ENCODE measurements at regions not wholly inside any gene's neighbourhood (a gene's known extent, or its start where the extent isn't known, plus 50 kb on each side); places are given as distances from the start of the nearest gene placed in this dataset.

DNA sequence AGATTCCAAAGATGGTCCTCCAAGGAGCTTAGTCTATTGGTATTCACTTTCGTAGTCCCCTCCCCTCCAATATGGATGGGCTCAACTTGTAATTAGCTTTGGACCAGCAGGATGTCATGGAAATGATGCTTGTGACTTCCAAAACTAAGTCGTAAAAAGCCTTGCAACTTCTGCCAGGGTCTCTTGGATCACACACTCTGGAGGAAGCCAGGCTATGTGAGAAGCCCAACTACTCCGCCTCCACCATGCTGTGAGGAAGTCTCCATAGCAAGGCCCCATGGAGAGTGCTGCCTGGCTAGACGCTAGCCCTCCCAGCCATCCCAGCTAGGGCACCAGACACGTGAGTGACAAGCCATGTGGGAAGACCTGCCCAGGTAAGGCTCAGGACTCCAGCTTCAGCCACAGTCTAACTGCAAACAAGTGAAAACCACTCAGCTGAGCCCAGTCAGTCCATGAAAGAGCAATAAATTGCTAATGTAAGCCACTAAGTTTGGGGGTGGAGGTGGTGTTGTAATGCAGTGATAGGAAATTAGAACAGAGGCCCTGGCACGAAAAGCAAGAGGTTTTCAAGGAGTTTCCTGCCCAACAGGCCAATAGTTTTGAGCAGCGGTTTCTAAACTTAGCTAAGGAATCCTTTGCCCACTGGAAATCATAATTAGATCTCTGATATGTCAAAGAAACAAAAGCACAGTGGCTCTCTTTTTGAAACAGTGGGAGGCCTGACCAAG, 77.5 kb upstream of the GLI2 start:
- no peak overlapping the region for H2BK12ac ChIP-seq (ENCODE audit: low read depth, low read length)
- no peaks in the 10 kb centered on the region for H3K36me3 ChIP-seq (ENCODE audit: control insufficient read depth in 2 of 4, insufficient read depth in 4 of 4, low read length in 3 of 4)
- H2BK5ac ChIP-seq (ENCODE audit: low read depth, low read length), result no peak overlapping the region
- no peak overlapping the region for H3K4ac ChIP-seq (replicated peaks; ENCODE audit: insufficient read length, low read depth, low read length)
- no peak overlapping the region for H2AFZ ChIP-seq (ENCODE audit: low read length)
- H2BK20ac ChIP-seq (ENCODE audit: low read length), result no peak overlapping the region
- H3K14ac ChIP-seq (ENCODE audit: insufficient read length), result no peak overlapping the region
- H3K9me3 ChIP-seq (ENCODE audit: insufficient read depth in 2 of 2, low read depth in 1 of 2, low read length in 1 of 2), result no peaks in the 10 kb centered on the region
- H3K9ac ChIP-seq (replicated peaks in 1 of 4; ENCODE audit: extremely low read depth in 1 of 4, low read depth in 3 of 4, low read length in 3 of 4), result no peak overlapping the region
- ChIA-PET POLR2A (ENCODE audit: partially characterized antibody) (interaction anchor here (0.6 to 0.8 kb wide), 3 partner anchors 8 to 15 kb away, joined by 3 to 4 read pairs (median 3); no protein-coding TSS in a partner anchor), CTCF (ENCODE audit: partially characterized antibody) (interaction anchor here (0.6 to 7.7 kb wide), 10 partner anchors 10 to 700 kb away, joined by 3 to 58 read pairs (median 3); no protein-coding TSS in a partner anchor)
- H3K79me2 ChIP-seq (ENCODE audit: control insufficient read depth in 1 of 2, insufficient read depth in 2 of 2, low read length in 2 of 2), result no peaks in the 10 kb centered on the region
- no peak overlapping the region for H3K23ac ChIP-seq (ENCODE audit: insufficient read length)
- DNase-seq (ENCODE audit: low read depth in 1 of 2, low spot score in 2 of 2) (no peak), FAIRE-seq (no peak)
- no peaks in the 10 kb centered on the region; the same call in 1 of the 2 replicates for H3K23me2 ChIP-seq (ENCODE audit: low read depth, low read length)
- H4K8ac ChIP-seq (ENCODE audit: extremely low read depth, insufficient read depth, low read length), result no peak overlapping the region
- TF ChIP-seq, protein P1, sequence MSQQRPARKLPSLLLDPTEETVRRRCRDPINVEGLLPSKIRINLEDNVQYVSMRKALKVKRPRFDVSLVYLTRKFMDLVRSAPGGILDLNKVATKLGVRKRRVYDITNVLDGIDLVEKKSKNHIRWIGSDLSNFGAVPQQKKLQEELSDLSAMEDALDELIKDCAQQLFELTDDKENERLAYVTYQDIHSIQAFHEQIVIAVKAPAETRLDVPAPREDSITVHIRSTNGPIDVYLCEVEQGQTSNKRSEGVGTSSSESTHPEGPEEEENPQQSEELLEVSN (IDR thresholded peaks at IDR 0.05), result no peak
- no peak overlapping the region for H3K27ac ChIP-seq (ENCODE audit: low read depth, low read length)
- no peaks in the 10 kb centered on the region for H3K79me1 ChIP-seq (ENCODE audit: low read depth, low read length)
- no peak overlapping the region for H4K91ac ChIP-seq (replicated peaks; ENCODE audit: insufficient read length, low read length)
- no peak overlapping the region for H2AK5ac ChIP-seq (ENCODE audit: low read depth, low read length)
- H3K4me2 ChIP-seq (ENCODE audit: insufficient read depth in 1 of 2, low read depth in 2 of 2, low read length in 2 of 2), result no peak overlapping the region
- no peak overlapping the region for H2BK15ac ChIP-seq (ENCODE audit: low read length)
- H3K27me3 ChIP-seq (replicated peaks in 1 of 4; ENCODE audit: control insufficient read depth in 3 of 4, extremely low read depth in 1 of 4, insufficient read depth in 3 of 4, low read length in 3 of 4), result peaks cover 10 to 40% (median 30%) of the 10 kb centered on the region in 4 experiments
- H2BK120ac ChIP-seq (replicated peaks; ENCODE audit: low read depth, low read length), result no peak overlapping the region
- no peak overlapping the region for H4K5ac ChIP-seq (ENCODE audit: insufficient read length, low read depth, low read length)
- H4K20me1 ChIP-seq (replicated peaks in 1 of 2; ENCODE audit: control insufficient read depth in 1 of 2, insufficient read depth in 2 of 2, low read length in 2 of 2), result no peaks in the 10 kb centered on the region
- no peak overlapping the region for H3K4me3 ChIP-seq (ENCODE audit: extremely low read depth in 1 of 4, insufficient read depth in 2 of 4, low read depth in 3 of 4, low read length in 4 of 4)
- no peak overlapping the region for H3K56ac ChIP-seq (replicated peaks; ENCODE audit: insufficient read length, low read depth, low read length)
- H3K18ac ChIP-seq (ENCODE audit: extremely low read depth, low read length), result no peak overlapping the region
- peaks cover 1 to 13% (median 9%) of the 10 kb centered on the region in 4 experiments; a peak in 6 of 7 replicates for H3K4me1 ChIP-seq (replicated peaks in 1 of 4; ENCODE audit: control insufficient read depth in 3 of 4, insufficient read depth in 4 of 4, low read length in 3 of 4)
- 85% methylated on average over 7 of the region's 7 CpGs; no CpG with 5 or more reads in 1 of the 2 experiments for WGBS, 2 experiments (ENCODE audit: extremely low coverage in 1 of 2, insufficient coverage in 1 of 2, insufficient read length in 1 of 2, insufficient replicate concordance in 2 of 2, low coverage in 1 of 2, low lambda C conversion rate in 2 of 2, missing lambda C conversion rate in 1 of 2)
